ENCODE measurements at regions not wholly inside any gene's neighbourhood (a gene's known extent, or its start where the extent isn't known, plus 50 kb on each side); places are given as distances from the start of the nearest gene placed in this dataset.
"Not testable (repeated sequence)": the region's sequence is repeated elsewhere in the genome, so short reads cannot be mapped to it uniquely, and the experiment has no call there.

DNA sequence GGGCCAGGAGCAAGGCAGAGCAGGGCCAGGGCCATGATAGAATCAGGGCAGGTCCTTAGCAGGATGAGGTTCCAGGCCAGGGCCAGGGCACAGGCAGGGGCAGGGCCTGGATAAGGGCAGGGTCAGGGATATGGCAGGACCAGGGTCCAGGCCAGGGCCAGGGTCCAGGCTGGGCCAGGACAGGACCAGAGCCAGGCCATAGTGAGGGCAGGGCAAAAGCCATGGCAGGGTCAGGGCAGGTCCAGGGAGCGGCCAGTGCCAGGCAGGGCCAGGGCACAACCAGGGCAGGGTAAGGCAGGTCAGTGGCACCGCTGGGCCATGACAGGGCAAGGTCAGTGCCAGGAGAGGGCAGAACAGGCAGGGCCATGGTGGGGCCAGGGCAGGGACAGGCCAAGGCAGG is 152.2 kb downstream of the LIPI start:
- DNase-seq (ENCODE audit: low read depth) = no peak
- no peak overlapping the region for H3K4me3 ChIP-seq (ENCODE audit: low read depth, low read length)
- TF ChIP-seq, protein P1, sequence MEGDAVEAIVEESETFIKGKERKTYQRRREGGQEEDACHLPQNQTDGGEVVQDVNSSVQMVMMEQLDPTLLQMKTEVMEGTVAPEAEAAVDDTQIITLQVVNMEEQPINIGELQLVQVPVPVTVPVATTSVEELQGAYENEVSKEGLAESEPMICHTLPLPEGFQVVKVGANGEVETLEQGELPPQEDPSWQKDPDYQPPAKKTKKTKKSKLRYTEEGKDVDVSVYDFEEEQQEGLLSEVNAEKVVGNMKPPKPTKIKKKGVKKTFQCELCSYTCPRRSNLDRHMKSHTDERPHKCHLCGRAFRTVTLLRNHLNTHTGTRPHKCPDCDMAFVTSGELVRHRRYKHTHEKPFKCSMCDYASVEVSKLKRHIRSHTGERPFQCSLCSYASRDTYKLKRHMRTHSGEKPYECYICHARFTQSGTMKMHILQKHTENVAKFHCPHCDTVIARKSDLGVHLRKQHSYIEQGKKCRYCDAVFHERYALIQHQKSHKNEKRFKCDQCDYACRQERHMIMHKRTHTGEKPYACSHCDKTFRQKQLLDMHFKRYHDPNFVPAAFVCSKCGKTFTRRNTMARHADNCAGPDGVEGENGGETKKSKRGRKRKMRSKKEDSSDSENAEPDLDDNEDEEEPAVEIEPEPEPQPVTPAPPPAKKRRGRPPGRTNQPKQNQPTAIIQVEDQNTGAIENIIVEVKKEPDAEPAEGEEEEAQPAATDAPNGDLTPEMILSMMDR (IDR thresholded peaks at IDR 0.05; ENCODE audit: control insufficient read depth, extremely low read depth, insufficient read depth) = no peak

GRCh38 chr21:14057841-14058481 is 152.8 kb downstream of the LIPI start:
- not testable (repeated sequence) for DNase-seq (ENCODE audit: low read depth); H3K4me3 ChIP-seq (ENCODE audit: low read depth, low read length)

- TF ChIP-seq, protein P1 (IDR thresholded peaks at IDR 0.05; ENCODE audit: control insufficient read depth, extremely low read depth, insufficient read depth) = no peak
- no peak for DNase-seq (ENCODE audit: low read depth)
- H3K4me3 ChIP-seq (ENCODE audit: low read depth, low read length) = no peak overlapping the region
These were observed 153.4 kb downstream of the LIPI start for GRCh38 chr21:14057313-14057712.

GRCh38 chr21:14056771-14057191 is 154.0 kb downstream of the LIPI start:
- TF ChIP-seq, protein P1 (IDR thresholded peaks at IDR 0.05; ENCODE audit: control insufficient read depth, extremely low read depth, insufficient read depth) = no peak
- no peak for DNase-seq (ENCODE audit: low read depth)
- no peak overlapping the region for H3K4me3 ChIP-seq (ENCODE audit: low read depth, low read length)

- not testable (repeated sequence) for H3K4me3 ChIP-seq (ENCODE audit: low read depth, low read length); DNase-seq (ENCODE audit: low read depth)
These were observed 154.8 kb downstream of the LIPI start for GRCh38 chr21:14055746-14056515.

DNA sequence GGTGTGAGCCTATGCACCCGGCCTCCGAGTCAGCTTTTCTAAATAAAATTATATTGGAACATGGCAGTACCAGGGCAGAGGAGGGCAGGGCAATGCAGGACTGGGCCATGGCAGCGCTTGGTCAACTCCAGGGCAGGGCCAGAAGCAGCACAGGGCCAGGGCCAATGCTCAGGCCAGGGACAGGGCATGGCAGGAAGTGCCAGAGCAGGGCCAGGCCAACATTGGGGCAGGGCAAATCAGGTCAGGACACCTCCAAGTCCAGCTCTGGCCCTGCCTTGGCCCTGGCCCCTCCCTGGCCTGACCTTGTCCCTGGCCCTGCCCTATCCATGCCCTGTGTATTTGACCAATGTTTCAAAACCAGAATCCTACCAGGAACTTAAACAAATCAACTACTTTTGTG is 156.1 kb downstream of the LIPI start:
- DNase-seq (ENCODE audit: low read depth) = no peak
- no peak overlapping the region for H3K4me3 ChIP-seq (ENCODE audit: low read depth, low read length)
- TF ChIP-seq, protein P1 (IDR thresholded peaks at IDR 0.05; ENCODE audit: control insufficient read depth, extremely low read depth, insufficient read depth) = no peak

- TF ChIP-seq, protein P1 (IDR thresholded peaks at IDR 0.05; ENCODE audit: control insufficient read depth, extremely low read depth, insufficient read depth) = no peak
- DNase-seq (ENCODE audit: low read depth) = no peak
- no peak overlapping the region for H3K4me3 ChIP-seq (ENCODE audit: low read depth, low read length)
These were observed 160.6 kb downstream of the LIPI start for GRCh38 chr21:14050121-14050520.

- TF ChIP-seq, protein P1 (IDR thresholded peaks at IDR 0.05; ENCODE audit: control insufficient read depth, extremely low read depth, insufficient read depth) = no peak
- no peak overlapping the region for H3K4me3 ChIP-seq (ENCODE audit: low read depth, low read length)
- no peak for DNase-seq (ENCODE audit: low read depth)
These were observed 164.4 kb downstream of the LIPI start for GRCh38 chr21:14046401-14046800.
